ENCODE measurements at regions not wholly inside any gene's neighbourhood (a gene's known extent, or its start where the extent isn't known, plus 50 kb on each side); places are given as distances from the start of the nearest gene placed in this dataset.

- TF ChIP-seq, protein P1, sequence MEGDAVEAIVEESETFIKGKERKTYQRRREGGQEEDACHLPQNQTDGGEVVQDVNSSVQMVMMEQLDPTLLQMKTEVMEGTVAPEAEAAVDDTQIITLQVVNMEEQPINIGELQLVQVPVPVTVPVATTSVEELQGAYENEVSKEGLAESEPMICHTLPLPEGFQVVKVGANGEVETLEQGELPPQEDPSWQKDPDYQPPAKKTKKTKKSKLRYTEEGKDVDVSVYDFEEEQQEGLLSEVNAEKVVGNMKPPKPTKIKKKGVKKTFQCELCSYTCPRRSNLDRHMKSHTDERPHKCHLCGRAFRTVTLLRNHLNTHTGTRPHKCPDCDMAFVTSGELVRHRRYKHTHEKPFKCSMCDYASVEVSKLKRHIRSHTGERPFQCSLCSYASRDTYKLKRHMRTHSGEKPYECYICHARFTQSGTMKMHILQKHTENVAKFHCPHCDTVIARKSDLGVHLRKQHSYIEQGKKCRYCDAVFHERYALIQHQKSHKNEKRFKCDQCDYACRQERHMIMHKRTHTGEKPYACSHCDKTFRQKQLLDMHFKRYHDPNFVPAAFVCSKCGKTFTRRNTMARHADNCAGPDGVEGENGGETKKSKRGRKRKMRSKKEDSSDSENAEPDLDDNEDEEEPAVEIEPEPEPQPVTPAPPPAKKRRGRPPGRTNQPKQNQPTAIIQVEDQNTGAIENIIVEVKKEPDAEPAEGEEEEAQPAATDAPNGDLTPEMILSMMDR (IDR thresholded peaks at IDR 0.05 in 8 of 11, conservative IDR thresholded peaks at IDR 0.05 in 3 of 11) = no peak
- TF ChIP-seq POLR2A (IDR thresholded peaks at IDR 0.05) = no peak
- TF ChIP-seq POLR2AphosphoS5 (IDR thresholded peaks at IDR 0.05) = no peak
These were observed 251.6 kb downstream of the MPDZ start for GRCh38 chr9:13027879-13028278.
